ENCODE measurements at regions not wholly inside any gene's neighbourhood (a gene's known extent, or its start where the extent isn't known, plus 50 kb on each side); places are given as distances from the start of the nearest gene placed in this dataset.

DNA sequence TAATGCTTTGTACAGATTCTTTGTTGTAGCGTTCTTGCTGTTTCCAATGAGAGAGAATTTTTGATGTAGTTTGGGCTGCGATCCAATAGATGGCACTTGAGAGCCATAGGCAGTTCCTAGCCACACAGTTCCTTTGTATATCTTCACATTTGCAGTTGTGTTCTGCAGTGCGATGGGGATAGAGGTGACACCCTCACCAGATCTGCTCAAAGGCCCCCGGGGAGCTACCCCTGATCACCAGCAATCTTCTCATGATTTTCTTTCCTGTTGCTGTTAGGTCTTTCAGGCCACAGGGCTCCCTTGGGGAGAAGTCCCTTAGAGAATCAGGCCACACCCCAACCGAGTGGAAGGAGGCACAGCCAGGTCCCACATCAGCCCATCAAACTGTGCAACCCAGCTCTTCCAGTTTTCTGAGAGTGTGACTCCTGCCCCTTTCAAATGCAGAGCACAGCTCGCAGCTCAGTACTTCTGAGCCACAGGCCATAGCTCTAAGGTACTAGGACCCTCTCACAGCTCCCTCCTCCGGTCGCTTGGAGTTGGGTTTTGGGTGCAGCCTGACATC, 353.7 kb downstream of the SLCO4C1 start:
- no CpG with 5 or more reads among the region's 8 CpGs for WGBS (ENCODE audit: extremely low coverage, insufficient read length, low lambda C conversion rate)

More for the DNA sequence above, 353.7 kb downstream of the SLCO4C1 start:
- Histone ChIP-seq H2BK5ac (ENCODE audit: insufficient read length, low read length) (no peak overlapping the region), H2BK12ac (ENCODE audit: insufficient read length, low read depth, low read length) (no peak overlapping the region), H4K5ac (ENCODE audit: insufficient read length, low read depth, low read length) (no peak overlapping the region), H2BK120ac (ENCODE audit: low read depth, low read length, poor library complexity, severe bottlenecking) (no peak overlapping the region), H3K27me3 (ENCODE audit: insufficient read depth, low read length) (no peaks in the 10 kb centered on the region), H2AFZ (ENCODE audit: low read length) (no peak overlapping the region), H3K79me2 (ENCODE audit: insufficient read depth, low read length) (no peaks in the 10 kb centered on the region), H4K20me1 (ENCODE audit: control insufficient read depth, insufficient read depth, insufficient read length) (no peaks in the 10 kb centered on the region), H3K4me2 (ENCODE audit: insufficient read depth, insufficient read length, low read length) (peak overlapping the region; percentile 24), H2BK20ac (ENCODE audit: low read depth, low read length, poor library complexity, severe bottlenecking) (no peak overlapping the region), H3K79me1 (ENCODE audit: insufficient read depth, low read depth, low read length, poor library complexity, severe bottlenecking) (no peaks in the 10 kb centered on the region), H3K56ac (ENCODE audit: insufficient read length, low read depth, low read length) (no peak overlapping the region), H2AK5ac (ENCODE audit: insufficient read length, low read length) (no peak overlapping the region), H3K4me1 (ENCODE audit: insufficient read depth, low read length) (no peaks in the 10 kb centered on the region), H3K23ac (ENCODE audit: insufficient read length, low read depth, low read length) (no peak overlapping the region), H4K8ac (replicated peaks; ENCODE audit: insufficient read length, low read depth, low read length) (no peak overlapping the region), H3K9ac (ENCODE audit: extremely low read depth, insufficient read length, low read length) (no peak overlapping the region), H3K18ac (ENCODE audit: insufficient read length, low read depth, low read length) (no peak overlapping the region), H3K27ac (ENCODE audit: insufficient read length, low read depth, low read length) (no peak overlapping the region), H3K4ac (ENCODE audit: low read depth, low read length) (no peak overlapping the region), H3T11ph (ENCODE audit: low read length) (no peak overlapping the region), H4K91ac (ENCODE audit: insufficient read length, low read depth, low read length) (no peak overlapping the region), H3K9me3 (ENCODE audit: control insufficient read depth, low read depth, low read length) (no peaks in the 10 kb centered on the region), H3K14ac (ENCODE audit: insufficient read depth, low read length) (no peak overlapping the region), H3K23me2 (ENCODE audit: insufficient read length, low read depth, low read length, poor library complexity, severe bottlenecking) (no peaks in the 10 kb centered on the region), H2BK15ac (ENCODE audit: low read depth, low read length) (no peak overlapping the region)
- H3K27me3 Mint-ChIP-seq (ENCODE audit: low read depth), result peaks cover 4% of the 10 kb centered on the region
- no peak overlapping the region for H3K27ac Mint-ChIP-seq
- peaks cover 12 to 14% of the 10 kb centered on the region in 2 experiments for H3K4me1 Mint-ChIP-seq
- DNase-seq, result peak; percentile 45
- no peaks in the 10 kb centered on the region for H3K36me3 Mint-ChIP-seq (ENCODE audit: insufficient read depth in 1 of 3, low read depth in 3 of 3)
- peak overlapping the region in 1 of 2 experiments; percentile 41; a peak in 3 of 5 replicates for H3K4me3 Mint-ChIP-seq
- no peaks in the 10 kb centered on the region; a peak in 1 of 5 replicates for H3K9me3 Mint-ChIP-seq
- TF ChIP-seq, protein P1, sequence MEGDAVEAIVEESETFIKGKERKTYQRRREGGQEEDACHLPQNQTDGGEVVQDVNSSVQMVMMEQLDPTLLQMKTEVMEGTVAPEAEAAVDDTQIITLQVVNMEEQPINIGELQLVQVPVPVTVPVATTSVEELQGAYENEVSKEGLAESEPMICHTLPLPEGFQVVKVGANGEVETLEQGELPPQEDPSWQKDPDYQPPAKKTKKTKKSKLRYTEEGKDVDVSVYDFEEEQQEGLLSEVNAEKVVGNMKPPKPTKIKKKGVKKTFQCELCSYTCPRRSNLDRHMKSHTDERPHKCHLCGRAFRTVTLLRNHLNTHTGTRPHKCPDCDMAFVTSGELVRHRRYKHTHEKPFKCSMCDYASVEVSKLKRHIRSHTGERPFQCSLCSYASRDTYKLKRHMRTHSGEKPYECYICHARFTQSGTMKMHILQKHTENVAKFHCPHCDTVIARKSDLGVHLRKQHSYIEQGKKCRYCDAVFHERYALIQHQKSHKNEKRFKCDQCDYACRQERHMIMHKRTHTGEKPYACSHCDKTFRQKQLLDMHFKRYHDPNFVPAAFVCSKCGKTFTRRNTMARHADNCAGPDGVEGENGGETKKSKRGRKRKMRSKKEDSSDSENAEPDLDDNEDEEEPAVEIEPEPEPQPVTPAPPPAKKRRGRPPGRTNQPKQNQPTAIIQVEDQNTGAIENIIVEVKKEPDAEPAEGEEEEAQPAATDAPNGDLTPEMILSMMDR (conservative IDR thresholded peaks at IDR 0.05), result peak; percentile 77

Data from H9 (cell line).